HCT116 (cell line): ENCODE measurements at regions not wholly inside any gene's neighbourhood (a gene's known extent, or its start where the extent isn't known, plus 50 kb on each side); places are given as distances from the start of the nearest gene placed in this dataset.

Experiments used
- ATAC-seq: fragments of 200-7000 bp; cut with Tn5 transposase; 2 replicates; pipeline ENCODE4 v1.9.1; 2020; ENCODE audit warnings: mild to moderate bottlenecking, moderate library complexity
- BruUV-seq: library from RNA; stranded (reverse); fragments of 400-500 nt; replicated peaks from 2 replicates; lab custom pipeline; 2021; lab: Mats Ljungman, UMichigan
- CTCF ChIA-PET: fragments of 300-600 bp; sonication (Branson Sonifier 250); formaldehyde crosslinking; loops from one replicate; lab custom pipeline; 2021; ENCODE audit warnings: antibody characterized with exemption; lab: Charles Lee
- POLR2A ChIA-PET: fragments of 300-600, 350-600 bp; sonication (Branson Sonifier 250); formaldehyde crosslinking; loops from one replicate; lab custom pipeline; 2021; ENCODE audit warnings: antibody characterized with exemption; lab: Charles Lee
- RAD21 ChIA-PET, 2 experiments: fragments of 300-600 bp; sonication (Branson Sonifier 250); formaldehyde crosslinking; loops; one replicate each; lab custom pipeline; 2023; ENCODE audit warnings: low total read pairs in 2 of 2; ENCODE audit not compliant: uncharacterized antibody in 2 of 2, unreplicated experiment in 2 of 2, low non-redundant PET in 1 of 2; lab: Charles Lee
- DNase-seq: peaks from one replicate; pipeline ENCODE4 v3.0.0-alpha.2; 2010; ENCODE audit warnings: low read depth, low spot score
- H2AFZ ChIP-seq: fragments of 200-600 bp; shearing (Covaris generic), sonication (generic); 2 replicates; pipeline ENCODE4 v1.6.1; 2017; ENCODE audit warnings: low read depth, mixed run types, mixed read lengths, antibody characterized with exemption, low read length; ENCODE audit not compliant: poor library complexity, severe bottlenecking
- H3K27ac ChIP-seq: 2 replicates; pipeline ENCODE4 v1.5.1; 2012; ENCODE audit warnings: low read depth, low read length
- H3K27me3 ChIP-seq: fragments of 200-600 bp; sonication (generic); 2 replicates; pipeline ENCODE4 v1.6.1; 2016; ENCODE audit warnings: mixed run types, low read length, mixed read lengths; ENCODE audit not compliant: insufficient read depth
- H3K36me3 ChIP-seq, 2 experiments: fragments of 200-500 bp in 1 of 2; fragments of 200-600 bp in 1 of 2; sonication (Bioruptor generic) in 1 of 2; sonication (generic) in 1 of 2; 2 replicates each; pipeline versions ENCODE4 v1.5.1 to v1.6.1; 2014 to 2016; ENCODE audit warnings: low read length in 2 of 2, inconsistent platforms in 1 of 2, mixed read lengths in 1 of 2, mixed run types in 1 of 2; ENCODE audit not compliant: insufficient read depth in 2 of 2, control insufficient read depth in 1 of 2
- H3K4me1 ChIP-seq, 2 experiments: fragments of 200-600 bp in 1 of 2; sonication (generic) in 1 of 2; 2 replicates each; pipeline versions ENCODE4 v1.5.1 to v1.6.1; 2012 to 2017; ENCODE audit warnings: low read length in 2 of 2, inconsistent platforms in 1 of 2, mild to moderate bottlenecking in 1 of 2, mixed read lengths in 1 of 2, mixed run types in 1 of 2, moderate library complexity in 1 of 2; ENCODE audit not compliant: insufficient read depth in 2 of 2, control insufficient read depth in 1 of 2
- H3K4me2 ChIP-seq: fragments of 200-600 bp; sonication (generic); 2 replicates; pipeline ENCODE4 v1.6.1; 2017; ENCODE audit warnings: mixed run types, low read length, mixed read lengths
- H3K4me3 ChIP-seq, 2 experiments: fragments of 200-600 bp in 1 of 2; sonication (generic) in 1 of 2; replicated peaks in 1 of 2; 2 replicates each; pipeline ENCODE4 v1.5.1; 2011 to 2016; ENCODE audit warnings: low read length in 2 of 2, control low read depth in 1 of 2, low read depth in 1 of 2, mild to moderate bottlenecking in 1 of 2, mixed read lengths in 1 of 2, mixed run types in 1 of 2
- H3K79me2 ChIP-seq: fragments of 200-600 bp; sonication (generic); 2 replicates; pipeline ENCODE4 v1.6.1; 2017; ENCODE audit warnings: mild to moderate bottlenecking, mixed run types, low read length, moderate library complexity, mixed read lengths; ENCODE audit not compliant: insufficient read depth
- H3K9ac ChIP-seq: fragments of 200-600 bp; sonication (generic); 2 replicates; pipeline ENCODE4 v1.6.1; 2016; ENCODE audit warnings: low read length, mixed read lengths
- H3K9me2 ChIP-seq: fragments of 200-600 bp; sonication (generic), shearing (Covaris generic); 2 replicates; pipeline ENCODE4 v1.6.1; 2017; ENCODE audit warnings: mixed run types, mild to moderate bottlenecking, moderate library complexity; ENCODE audit not compliant: insufficient read depth
- H3K9me3 ChIP-seq, 2 experiments: fragments of 200-500 bp in 1 of 2; fragments of 200-600 bp in 1 of 2; sonication (Bioruptor generic) in 1 of 2; sonication (generic) in 1 of 2; 2 replicates each; pipeline ENCODE4 v1.6.1; 2014 to 2017; ENCODE audit warnings: low read length in 2 of 2, mixed read lengths in 2 of 2, inconsistent platforms in 1 of 2, low read depth in 1 of 2, mild to moderate bottlenecking in 1 of 2, mixed run types in 1 of 2, moderate library complexity in 1 of 2; ENCODE audit not compliant: control insufficient read depth in 1 of 2, insufficient read depth in 1 of 2
- H4K20me1 ChIP-seq: fragments of 200-600 bp; sonication (generic), shearing (Covaris generic); 2 replicates; pipeline ENCODE4 v1.6.1; 2017; ENCODE audit warnings: mixed run types, mild to moderate bottlenecking, moderate library complexity; ENCODE audit not compliant: insufficient read depth
- CBX3 ChIP-seq: IDR thresholded peaks from 2 replicates; pipeline ENCODE4 v1.6.1; 2012; ENCODE audit warnings: low read depth
- CEBPB ChIP-seq: IDR thresholded peaks from 2 replicates; pipeline ENCODE4 v1.6.1; 2012; ENCODE audit warnings: low read depth
- ELF1 ChIP-seq: IDR thresholded peaks from 2 replicates; pipeline ENCODE4 v1.6.1; 2012; ENCODE audit warnings: low read depth, borderline replicate concordance
- EZH2phosphoT487 ChIP-seq: fragments of 200-600 bp; IDR thresholded peaks from 2 replicates; pipeline ENCODE4 v1.6.1; 2018; ENCODE audit warnings: antibody characterized with exemption, borderline replicate concordance
- FOSL1 ChIP-seq: IDR thresholded peaks from 2 replicates; pipeline ENCODE4 v1.6.1; 2012; ENCODE audit warnings: low read depth
- JUND ChIP-seq: IDR thresholded peaks from 2 replicates; pipeline ENCODE4 v1.6.1; 2012
- POLR2AphosphoS5 ChIP-seq: IDR thresholded peaks from 2 replicates; pipeline ENCODE4 v1.6.1; 2011; ENCODE audit warnings: mild to moderate bottlenecking, low read depth, low read length, moderate library complexity
- RAD21 ChIP-seq: IDR thresholded peaks from 2 replicates; pipeline ENCODE4 v1.6.1; 2012; ENCODE audit warnings: low read depth, mild to moderate bottlenecking
- TCF7L2 ChIP-seq: IDR thresholded peaks from 2 replicates; pipeline ENCODE4 v1.7.0; 2011; ENCODE audit warnings: borderline replicate concordance, inconsistent platforms; ENCODE audit not compliant: insufficient read depth, insufficient read length; ENCODE audit errors: extremely low read depth
- intact Hi-C: fragments of 100-400 bp; cut with micrococcal nuclease; formaldehyde crosslinking; loops from 2 replicates; pipeline ENCODE4 v1.10.0; 2022

DNA sequence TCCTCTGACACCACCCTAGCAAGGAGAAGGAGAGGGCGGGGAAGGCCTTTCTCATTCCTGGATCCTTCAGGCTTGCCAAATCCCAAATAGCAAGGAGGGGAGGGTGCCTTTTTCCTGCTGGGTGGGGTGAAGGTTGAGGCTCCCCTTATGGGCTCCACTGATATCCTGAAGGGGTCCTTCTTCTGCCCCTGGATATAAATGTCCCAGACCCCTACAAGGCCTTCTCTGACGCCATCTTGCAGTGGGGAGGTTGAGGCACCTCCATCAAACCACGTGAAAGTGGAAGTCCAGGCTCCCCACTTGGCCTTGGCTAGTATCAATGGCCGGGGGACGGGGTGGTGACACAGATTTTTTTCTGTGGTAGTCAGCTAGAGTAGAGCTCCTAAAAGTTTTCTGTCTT is 371.3 kb downstream of the GLRX3 start:
- RAD21 ChIA-PET = no interaction called here
- Histone ChIP-seq H3K36me3 (no peaks in the 10 kb centered on the region), H3K27ac (no peak overlapping the region), H4K20me1 (no peaks in the 10 kb centered on the region), H3K9ac (no peak overlapping the region), H3K4me3 (no peak overlapping the region), H3K27me3 (peaks cover 4% of the 10 kb centered on the region; the same call in 1 of the 2 replicates), H3K4me2 (no peak overlapping the region), H3K4me1 (no peaks in the 10 kb centered on the region), H3K9me3 (no peaks in the 10 kb centered on the region), H3K79me2 (no peaks in the 10 kb centered on the region), H3K9me2 (no peaks in the 10 kb centered on the region), H2AFZ (no peak overlapping the region)
- CTCF ChIA-PET = no interaction called here
- POLR2A ChIA-PET = no interaction called here
- DNase-seq (no peak), ATAC-seq (no peak)
- BruUV-seq = no TSS peak
- TF ChIP-seq ELF1 (no peak), FOSL1 (no peak), CBX3 (no peak)
- intact Hi-C loops = no loop called here

DNA sequence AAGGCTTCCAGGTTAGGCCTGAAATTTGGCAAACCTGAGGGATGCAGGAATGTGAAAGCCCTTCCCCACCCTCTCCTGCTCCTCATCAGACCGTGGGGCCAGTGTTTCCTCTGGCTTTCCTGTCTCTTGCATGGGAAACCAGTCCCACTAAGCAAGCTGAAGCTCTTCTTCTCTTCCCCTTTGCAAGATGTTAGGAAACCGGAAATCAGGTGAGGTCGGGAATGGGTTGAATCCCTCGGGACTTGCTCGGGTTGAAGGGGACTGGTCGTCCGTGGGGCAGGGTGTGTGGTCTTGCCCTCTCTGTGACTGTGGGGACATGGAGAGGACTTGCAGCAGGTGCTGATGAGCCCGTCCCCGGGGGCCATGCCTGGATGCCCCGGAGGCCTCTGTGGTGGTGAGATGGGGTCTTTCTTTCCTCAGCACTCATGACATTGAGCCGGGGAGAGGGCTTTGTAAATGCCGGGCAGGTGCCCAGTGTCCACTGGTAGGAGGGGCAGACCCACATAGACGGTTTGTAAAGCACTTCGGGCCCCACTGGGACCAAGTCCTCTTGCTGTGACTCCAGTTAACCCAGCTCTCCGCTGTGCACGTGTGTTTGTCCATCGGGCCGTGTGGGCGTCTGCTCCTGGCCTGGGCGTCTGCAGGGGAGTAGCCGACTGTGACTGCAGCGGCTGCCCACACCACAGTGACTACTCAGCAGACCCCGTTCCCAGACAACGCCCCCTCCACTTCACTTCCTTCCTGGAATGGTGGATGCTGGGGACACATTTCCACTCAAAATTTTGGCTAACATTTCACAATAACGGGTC is 373.9 kb downstream of the GLRX3 start:
- Histone ChIP-seq H2AFZ (no peak overlapping the region), H3K27me3 (peaks cover 2% of the 10 kb centered on the region; the same call in 1 of the 2 replicates), H3K9ac (no peak overlapping the region), H3K4me3 (no peak overlapping the region), H3K4me2 (no peak overlapping the region), H3K36me3 (no peaks in the 10 kb centered on the region), H3K27ac (no peak overlapping the region), H4K20me1 (no peaks in the 10 kb centered on the region), H3K9me2 (no peaks in the 10 kb centered on the region), H3K4me1 (no peaks in the 10 kb centered on the region), H3K79me2 (no peaks in the 10 kb centered on the region), H3K9me3 (no peaks in the 10 kb centered on the region)
- BruUV-seq = no TSS peak
- ChIA-PET RAD21 (no interaction called here), CTCF (no interaction called here), POLR2A (no interaction called here)
- DNase-seq = no peak
- TF ChIP-seq JUND = no peak
- no peak for TF ChIP-seq FOSL1
- TF ChIP-seq EZH2phosphoT487 = no peak
- no peak for TF ChIP-seq CEBPB
- TF ChIP-seq TCF7L2 = no peak
- TF ChIP-seq RAD21 = no peak
- TF ChIP-seq ELF1 = no peak
- no peak for TF ChIP-seq POLR2AphosphoS5
- intact Hi-C loops = no loop called here
- ATAC-seq = no peak
